ENCODE measurements at regions not wholly inside any gene's neighbourhood (a gene's known extent, or its start where the extent isn't known, plus 50 kb on each side); places are given as distances from the start of the nearest gene placed in this dataset.

- no peak for DNase-seq (ENCODE audit: low spot score in 2 of 2)
- intact Hi-C loops (cut with DNase I), result no loop called here
- H3K27ac ChIP-seq, result no peak overlapping the region
- no peak overlapping the region for H3K4me3 ChIP-seq
- H3K27me3 ChIP-seq, result no peaks in the 10 kb centered on the region
- no peaks in the 10 kb centered on the region for H3K9me3 ChIP-seq
- TF ChIP-seq, protein P1, sequence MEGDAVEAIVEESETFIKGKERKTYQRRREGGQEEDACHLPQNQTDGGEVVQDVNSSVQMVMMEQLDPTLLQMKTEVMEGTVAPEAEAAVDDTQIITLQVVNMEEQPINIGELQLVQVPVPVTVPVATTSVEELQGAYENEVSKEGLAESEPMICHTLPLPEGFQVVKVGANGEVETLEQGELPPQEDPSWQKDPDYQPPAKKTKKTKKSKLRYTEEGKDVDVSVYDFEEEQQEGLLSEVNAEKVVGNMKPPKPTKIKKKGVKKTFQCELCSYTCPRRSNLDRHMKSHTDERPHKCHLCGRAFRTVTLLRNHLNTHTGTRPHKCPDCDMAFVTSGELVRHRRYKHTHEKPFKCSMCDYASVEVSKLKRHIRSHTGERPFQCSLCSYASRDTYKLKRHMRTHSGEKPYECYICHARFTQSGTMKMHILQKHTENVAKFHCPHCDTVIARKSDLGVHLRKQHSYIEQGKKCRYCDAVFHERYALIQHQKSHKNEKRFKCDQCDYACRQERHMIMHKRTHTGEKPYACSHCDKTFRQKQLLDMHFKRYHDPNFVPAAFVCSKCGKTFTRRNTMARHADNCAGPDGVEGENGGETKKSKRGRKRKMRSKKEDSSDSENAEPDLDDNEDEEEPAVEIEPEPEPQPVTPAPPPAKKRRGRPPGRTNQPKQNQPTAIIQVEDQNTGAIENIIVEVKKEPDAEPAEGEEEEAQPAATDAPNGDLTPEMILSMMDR (IDR thresholded peaks at IDR 0.05), result no peak
- no peaks in the 10 kb centered on the region for H3K36me3 ChIP-seq
- no peaks in the 10 kb centered on the region for H3K4me1 ChIP-seq
These were observed 68.8 kb downstream of the FOXB1 start for GRCh38 chr15:60072826-60073465.

DNA sequence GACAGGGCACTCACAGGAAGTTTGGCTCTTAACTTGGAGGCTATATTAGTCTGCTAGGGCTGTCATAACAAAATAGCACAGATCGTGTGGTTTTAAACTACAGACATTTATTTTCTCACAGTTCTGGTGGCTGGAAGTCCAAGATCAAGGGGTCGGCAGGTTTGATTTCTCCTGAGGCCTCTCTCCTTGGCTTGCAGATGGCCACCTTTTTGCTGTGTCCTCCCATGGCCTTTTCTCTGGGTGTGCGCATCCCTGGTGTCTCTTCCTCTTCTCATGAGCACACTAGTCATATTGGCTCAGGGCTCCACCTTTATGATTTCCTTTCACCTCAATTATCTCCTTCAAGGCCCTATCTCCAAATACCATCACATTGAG lies 69.3 kb downstream of the FOXB1 start:
- intact Hi-C loops (cut with DNase I), result no loop called here
- H3K27ac ChIP-seq, result no peak overlapping the region
- no peaks in the 10 kb centered on the region for H3K4me1 ChIP-seq
- no peaks in the 10 kb centered on the region for H3K36me3 ChIP-seq
- no peaks in the 10 kb centered on the region for H3K27me3 ChIP-seq
- H3K9me3 ChIP-seq, result no peaks in the 10 kb centered on the region
- H3K4me3 ChIP-seq, result no peak overlapping the region
- no peak for DNase-seq (ENCODE audit: low spot score in 2 of 2)
- TF ChIP-seq, protein P1 (IDR thresholded peaks at IDR 0.05), result no peak

- Histone ChIP-seq H3K36me3 (no peaks in the 10 kb centered on the region), H3K27me3 (no peaks in the 10 kb centered on the region), H3K4me3 (no peak overlapping the region), H3K27ac (no peak overlapping the region), H3K4me1 (no peaks in the 10 kb centered on the region), H3K9me3 (no peaks in the 10 kb centered on the region)
- no peak for DNase-seq (ENCODE audit: low spot score in 2 of 2)
- intact Hi-C loops (cut with DNase I), result no loop called here
- TF ChIP-seq, protein P1 (IDR thresholded peaks at IDR 0.05), result no peak
These were observed 70.2 kb downstream of the FOXB1 start for GRCh38 chr15:60074181-60074885.

DNA sequence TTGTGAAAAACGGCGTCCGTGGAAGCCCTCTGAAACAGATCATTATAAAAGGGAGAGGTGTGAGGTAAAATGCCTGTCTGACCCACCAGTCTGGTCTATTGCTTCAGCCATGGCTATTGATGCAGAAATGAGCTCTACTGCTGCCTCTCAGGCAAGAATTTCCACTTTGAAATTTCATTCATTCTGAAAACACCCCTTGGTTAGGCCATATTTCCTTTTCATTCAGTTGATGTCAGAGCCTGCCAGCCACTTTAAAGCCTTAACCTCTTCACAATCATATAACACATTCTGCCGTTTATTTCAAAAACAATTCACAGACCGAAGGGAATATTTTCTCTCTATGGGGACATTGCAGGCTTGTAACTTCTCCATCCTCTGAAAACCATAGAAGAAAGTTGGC lies 71.9 kb downstream of the FOXB1 start:
- no peaks in the 10 kb centered on the region for H3K36me3 ChIP-seq
- H3K9me3 ChIP-seq, result no peaks in the 10 kb centered on the region
- no peak for DNase-seq (ENCODE audit: low spot score in 2 of 2)
- no peaks in the 10 kb centered on the region for H3K4me1 ChIP-seq
- H3K27ac ChIP-seq, result no peak overlapping the region
- no peak overlapping the region for H3K4me3 ChIP-seq
- intact Hi-C loops (cut with DNase I), result no loop called here
- no peaks in the 10 kb centered on the region for H3K27me3 ChIP-seq
- TF ChIP-seq, protein P1 (IDR thresholded peaks at IDR 0.05), result no peak

DNA sequence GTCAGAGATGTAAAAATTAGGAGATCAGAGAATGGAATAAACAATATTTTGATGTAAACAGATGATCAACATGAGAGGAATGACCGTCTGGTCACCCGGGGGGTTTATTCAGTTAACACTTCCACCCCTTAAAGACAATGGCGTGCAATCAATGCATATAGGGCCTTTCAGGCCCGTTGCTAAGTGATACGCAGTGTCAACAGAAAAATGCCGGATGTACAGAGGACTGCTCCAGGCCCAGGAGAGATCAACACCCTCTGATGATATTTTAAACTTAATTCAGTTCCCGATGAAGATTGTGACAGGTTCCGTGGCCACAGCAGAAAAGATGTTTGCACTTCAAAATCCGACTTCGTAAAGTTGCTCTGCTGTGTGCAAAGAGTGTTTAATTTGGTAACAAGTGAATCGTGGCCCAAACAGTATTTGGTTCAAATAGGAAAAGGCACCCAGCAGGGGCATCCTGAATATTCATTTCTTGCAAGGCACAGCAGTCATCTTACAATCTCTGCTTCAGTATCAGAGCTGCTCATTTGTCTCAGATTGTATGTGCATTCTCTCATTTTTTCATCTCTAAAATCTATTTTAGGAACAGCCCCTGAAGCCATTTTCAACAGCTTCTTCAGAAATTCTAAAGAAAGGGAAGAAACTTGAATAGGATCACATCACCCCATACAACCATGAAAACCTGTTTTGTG lies 72.6 kb downstream of the FOXB1 start:
- intact Hi-C loops (cut with DNase I), result no loop called here
- Histone ChIP-seq H3K27ac (no peak overlapping the region), H3K4me3 (no peak overlapping the region), H3K4me1 (no peaks in the 10 kb centered on the region), H3K9me3 (no peaks in the 10 kb centered on the region), H3K36me3 (no peaks in the 10 kb centered on the region), H3K27me3 (no peaks in the 10 kb centered on the region)
- no peak for DNase-seq (ENCODE audit: low spot score in 2 of 2)
- TF ChIP-seq, protein P1 (IDR thresholded peaks at IDR 0.05), result no peak

Data from ascending aorta (tissue), 2 donors.